ENCODE measurements at regions not wholly inside any gene's neighbourhood (a gene's known extent, or its start where the extent isn't known, plus 50 kb on each side); places are given as distances from the start of the nearest gene placed in this dataset.

DNA sequence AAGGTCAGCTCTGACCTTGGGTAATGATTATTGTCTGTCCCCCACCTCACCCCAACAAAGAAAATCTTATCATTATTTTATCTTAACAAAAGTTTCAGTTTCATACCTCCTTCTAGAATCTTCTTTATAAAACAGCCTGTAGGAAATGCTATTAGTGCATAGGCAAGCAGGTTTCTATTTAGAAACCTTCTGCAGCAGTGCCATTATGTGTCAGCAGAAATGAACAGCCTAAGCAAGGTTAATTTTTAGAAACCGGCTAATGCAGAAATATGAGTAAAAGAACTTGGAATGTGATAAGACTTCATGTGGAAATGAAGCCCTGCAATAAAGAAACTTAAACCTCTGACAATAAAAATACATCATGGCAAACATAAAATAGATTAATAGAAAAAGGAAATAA, 814.4 kb downstream of the FSCB start:
- TF ChIP-seq TOX (CRISPR knock-in tag; IDR thresholded peaks at IDR 0.05; ENCODE audit: borderline replicate concordance) (no peak), ZFP30 (CRISPR knock-in tag; IDR thresholded peaks at IDR 0.05) (no peak), ARNTL (CRISPR knock-in tag; IDR thresholded peaks at IDR 0.05; ENCODE audit: borderline replicate concordance, low read depth) (no peak), RARB (CRISPR knock-in tag; IDR thresholded peaks at IDR 0.05) (no peak), ZC3H10 (CRISPR knock-in tag; IDR thresholded peaks at IDR 0.05) (no peak), ESRRG (CRISPR knock-in tag; IDR thresholded peaks at IDR 0.05) (no peak), CSDC2 (CRISPR knock-in tag; IDR thresholded peaks at IDR 0.05) (no peak), TCF4 (CRISPR knock-in tag; IDR thresholded peaks at IDR 0.05; ENCODE audit: borderline replicate concordance) (no peak), ISL1 (CRISPR knock-in tag; IDR thresholded peaks at IDR 0.05) (no peak), PPARA (CRISPR knock-in tag; IDR thresholded peaks at IDR 0.05; ENCODE audit: borderline replicate concordance) (no peak), GLIS3 (CRISPR knock-in tag; IDR thresholded peaks at IDR 0.05) (no peak), OSR1 (CRISPR knock-in tag; IDR thresholded peaks at IDR 0.05) (no peak), SNAI2 (CRISPR knock-in tag; IDR thresholded peaks at IDR 0.05) (no peak), ZNF8 (CRISPR knock-in tag; IDR thresholded peaks at IDR 0.05) (no peak), ZNF565 (CRISPR knock-in tag; conservative IDR thresholded peaks at IDR 0.05; ENCODE audit: low read depth) (no peak)
- TF ChIP-seq, protein P1, sequence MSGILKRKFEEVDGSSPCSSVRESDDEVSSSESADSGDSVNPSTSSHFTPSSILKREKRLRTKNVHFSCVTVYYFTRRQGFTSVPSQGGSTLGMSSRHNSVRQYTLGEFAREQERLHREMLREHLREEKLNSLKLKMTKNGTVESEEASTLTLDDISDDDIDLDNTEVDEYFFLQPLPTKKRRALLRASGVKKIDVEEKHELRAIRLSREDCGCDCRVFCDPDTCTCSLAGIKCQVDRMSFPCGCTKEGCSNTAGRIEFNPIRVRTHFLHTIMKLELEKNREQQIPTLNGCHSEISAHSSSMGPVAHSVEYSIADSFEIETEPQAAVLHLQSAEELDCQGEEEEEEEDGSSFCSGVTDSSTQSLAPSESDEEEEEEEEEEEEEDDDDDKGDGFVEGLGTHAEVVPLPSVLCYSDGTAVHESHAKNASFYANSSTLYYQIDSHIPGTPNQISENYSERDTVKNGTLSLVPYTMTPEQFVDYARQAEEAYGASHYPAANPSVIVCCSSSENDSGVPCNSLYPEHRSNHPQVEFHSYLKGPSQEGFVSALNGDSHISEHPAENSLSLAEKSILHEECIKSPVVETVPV (CRISPR knock-in tag; IDR thresholded peaks at IDR 0.05), result no peak
- TF ChIP-seq, protein P2, sequence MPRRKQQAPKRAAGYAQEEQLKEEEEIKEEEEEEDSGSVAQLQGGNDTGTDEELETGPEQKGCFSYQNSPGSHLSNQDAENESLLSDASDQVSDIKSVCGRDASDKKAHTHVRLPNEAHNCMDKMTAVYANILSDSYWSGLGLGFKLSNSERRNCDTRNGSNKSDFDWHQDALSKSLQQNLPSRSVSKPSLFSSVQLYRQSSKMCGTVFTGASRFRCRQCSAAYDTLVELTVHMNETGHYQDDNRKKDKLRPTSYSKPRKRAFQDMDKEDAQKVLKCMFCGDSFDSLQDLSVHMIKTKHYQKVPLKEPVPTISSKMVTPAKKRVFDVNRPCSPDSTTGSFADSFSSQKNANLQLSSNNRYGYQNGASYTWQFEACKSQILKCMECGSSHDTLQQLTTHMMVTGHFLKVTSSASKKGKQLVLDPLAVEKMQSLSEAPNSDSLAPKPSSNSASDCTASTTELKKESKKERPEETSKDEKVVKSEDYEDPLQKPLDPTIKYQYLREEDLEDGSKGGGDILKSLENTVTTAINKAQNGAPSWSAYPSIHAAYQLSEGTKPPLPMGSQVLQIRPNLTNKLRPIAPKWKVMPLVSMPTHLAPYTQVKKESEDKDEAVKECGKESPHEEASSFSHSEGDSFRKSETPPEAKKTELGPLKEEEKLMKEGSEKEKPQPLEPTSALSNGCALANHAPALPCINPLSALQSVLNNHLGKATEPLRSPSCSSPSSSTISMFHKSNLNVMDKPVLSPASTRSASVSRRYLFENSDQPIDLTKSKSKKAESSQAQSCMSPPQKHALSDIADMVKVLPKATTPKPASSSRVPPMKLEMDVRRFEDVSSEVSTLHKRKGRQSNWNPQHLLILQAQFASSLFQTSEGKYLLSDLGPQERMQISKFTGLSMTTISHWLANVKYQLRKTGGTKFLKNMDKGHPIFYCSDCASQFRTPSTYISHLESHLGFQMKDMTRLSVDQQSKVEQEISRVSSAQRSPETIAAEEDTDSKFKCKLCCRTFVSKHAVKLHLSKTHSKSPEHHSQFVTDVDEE (CRISPR knock-in tag; IDR thresholded peaks at IDR 0.05), result no peak
- TF ChIP-seq, protein P3, sequence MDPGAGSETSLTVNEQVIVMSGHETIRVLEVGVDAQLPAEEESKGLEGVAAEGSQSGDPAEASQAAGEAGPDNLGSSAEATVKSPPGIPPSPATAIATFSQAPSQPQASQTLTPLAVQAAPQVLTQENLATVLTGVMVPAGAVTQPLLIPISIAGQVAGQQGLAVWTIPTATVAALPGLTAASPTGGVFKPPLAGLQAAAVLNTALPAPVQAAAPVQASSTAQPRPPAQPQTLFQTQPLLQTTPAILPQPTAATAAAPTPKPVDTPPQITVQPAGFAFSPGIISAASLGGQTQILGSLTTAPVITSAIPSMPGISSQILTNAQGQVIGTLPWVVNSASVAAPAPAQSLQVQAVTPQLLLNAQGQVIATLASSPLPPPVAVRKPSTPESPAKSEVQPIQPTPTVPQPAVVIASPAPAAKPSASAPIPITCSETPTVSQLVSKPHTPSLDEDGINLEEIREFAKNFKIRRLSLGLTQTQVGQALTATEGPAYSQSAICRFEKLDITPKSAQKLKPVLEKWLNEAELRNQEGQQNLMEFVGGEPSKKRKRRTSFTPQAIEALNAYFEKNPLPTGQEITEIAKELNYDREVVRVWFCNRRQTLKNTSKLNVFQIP (CRISPR knock-in tag; IDR thresholded peaks at IDR 0.05; ENCODE audit: borderline replicate concordance, low read depth), result no peak
- TF ChIP-seq, protein P4, sequence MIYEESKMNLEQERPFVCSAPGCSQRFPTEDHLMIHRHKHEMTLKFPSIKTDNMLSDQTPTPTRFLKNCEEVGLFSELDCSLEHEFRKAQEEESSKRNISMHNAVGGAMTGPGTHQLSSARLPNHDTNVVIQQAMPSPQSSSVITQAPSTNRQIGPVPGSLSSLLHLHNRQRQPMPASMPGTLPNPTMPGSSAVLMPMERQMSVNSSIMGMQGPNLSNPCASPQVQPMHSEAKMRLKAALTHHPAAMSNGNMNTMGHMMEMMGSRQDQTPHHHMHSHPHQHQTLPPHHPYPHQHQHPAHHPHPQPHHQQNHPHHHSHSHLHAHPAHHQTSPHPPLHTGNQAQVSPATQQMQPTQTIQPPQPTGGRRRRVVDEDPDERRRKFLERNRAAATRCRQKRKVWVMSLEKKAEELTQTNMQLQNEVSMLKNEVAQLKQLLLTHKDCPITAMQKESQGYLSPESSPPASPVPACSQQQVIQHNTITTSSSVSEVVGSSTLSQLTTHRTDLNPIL (CRISPR knock-in tag; IDR thresholded peaks at IDR 0.05; ENCODE audit: low read depth), result no peak
- TF ChIP-seq, protein P5, sequence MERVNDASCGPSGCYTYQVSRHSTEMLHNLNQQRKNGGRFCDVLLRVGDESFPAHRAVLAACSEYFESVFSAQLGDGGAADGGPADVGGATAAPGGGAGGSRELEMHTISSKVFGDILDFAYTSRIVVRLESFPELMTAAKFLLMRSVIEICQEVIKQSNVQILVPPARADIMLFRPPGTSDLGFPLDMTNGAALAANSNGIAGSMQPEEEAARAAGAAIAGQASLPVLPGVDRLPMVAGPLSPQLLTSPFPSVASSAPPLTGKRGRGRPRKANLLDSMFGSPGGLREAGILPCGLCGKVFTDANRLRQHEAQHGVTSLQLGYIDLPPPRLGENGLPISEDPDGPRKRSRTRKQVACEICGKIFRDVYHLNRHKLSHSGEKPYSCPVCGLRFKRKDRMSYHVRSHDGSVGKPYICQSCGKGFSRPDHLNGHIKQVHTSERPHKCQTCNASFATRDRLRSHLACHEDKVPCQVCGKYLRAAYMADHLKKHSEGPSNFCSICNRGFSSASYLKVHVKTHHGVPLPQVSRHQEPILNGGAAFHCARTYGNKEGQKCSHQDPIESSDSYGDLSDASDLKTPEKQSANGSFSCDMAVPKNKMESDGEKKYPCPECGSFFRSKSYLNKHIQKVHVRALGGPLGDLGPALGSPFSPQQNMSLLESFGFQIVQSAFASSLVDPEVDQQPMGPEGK (CRISPR knock-in tag; IDR thresholded peaks at IDR 0.05; ENCODE audit: borderline replicate concordance), result no peak
- ATAC-seq, result no peak

DNA sequence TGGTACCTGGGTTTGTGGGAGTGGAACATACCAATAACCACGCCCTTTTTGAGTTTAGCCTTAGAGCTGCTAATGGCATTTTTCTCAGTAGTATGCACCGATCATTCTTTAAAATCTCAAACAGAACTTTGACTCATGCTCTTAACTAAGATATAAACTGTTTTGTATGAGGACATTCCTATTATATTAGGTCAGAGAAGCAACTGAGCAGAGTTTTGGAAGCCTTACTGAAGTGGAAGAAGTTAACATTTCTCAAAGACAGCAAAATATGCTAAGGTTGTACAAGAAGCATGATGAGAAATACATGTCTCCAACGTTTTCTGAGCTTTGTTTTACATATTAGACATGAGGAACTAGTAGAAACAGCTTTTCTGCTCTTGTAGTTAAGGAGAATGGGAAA, 819.2 kb downstream of the FSCB start:
- TF ChIP-seq, protein P3 (CRISPR knock-in tag; IDR thresholded peaks at IDR 0.05; ENCODE audit: borderline replicate concordance, low read depth), result no peak
- TF ChIP-seq TCF4 (CRISPR knock-in tag; IDR thresholded peaks at IDR 0.05; ENCODE audit: borderline replicate concordance) (no peak), PPARA (CRISPR knock-in tag; IDR thresholded peaks at IDR 0.05; ENCODE audit: borderline replicate concordance) (no peak), RARB (CRISPR knock-in tag; IDR thresholded peaks at IDR 0.05) (no peak), CSDC2 (CRISPR knock-in tag; IDR thresholded peaks at IDR 0.05) (no peak), ESRRG (CRISPR knock-in tag; IDR thresholded peaks at IDR 0.05) (no peak), ZNF565 (CRISPR knock-in tag; conservative IDR thresholded peaks at IDR 0.05; ENCODE audit: low read depth) (no peak), ZFP3 (CRISPR knock-in tag; IDR thresholded peaks at IDR 0.05) (no peak), ZC3H10 (CRISPR knock-in tag; IDR thresholded peaks at IDR 0.05) (no peak), ARNTL (CRISPR knock-in tag; IDR thresholded peaks at IDR 0.05; ENCODE audit: borderline replicate concordance, low read depth) (no peak), ISL1 (CRISPR knock-in tag; IDR thresholded peaks at IDR 0.05) (no peak), BACH2 (CRISPR knock-in tag; IDR thresholded peaks at IDR 0.05; ENCODE audit: borderline replicate concordance) (no peak), GLIS3 (CRISPR knock-in tag; IDR thresholded peaks at IDR 0.05) (no peak), ZNF70 (CRISPR knock-in tag; IDR thresholded peaks at IDR 0.05) (no peak), OSR1 (CRISPR knock-in tag; IDR thresholded peaks at IDR 0.05) (no peak), ZNF8 (CRISPR knock-in tag; IDR thresholded peaks at IDR 0.05) (no peak)
- TF ChIP-seq, protein P2 (CRISPR knock-in tag; IDR thresholded peaks at IDR 0.05), result no peak
- TF ChIP-seq, protein P5 (CRISPR knock-in tag; IDR thresholded peaks at IDR 0.05; ENCODE audit: borderline replicate concordance), result no peak
- no peak for ATAC-seq
